Hematopoietic multipotent progenitor cell treated with erythropoietin and hydrocortisone succinate and interleukin-3 and kit ligand, for 8 days (in vitro differentiated cells): ENCODE measurements at regions not wholly inside any gene's neighbourhood (a gene's known extent, or its start where the extent isn't known, plus 50 kb on each side); places are given as distances from the start of the nearest gene placed in this dataset.

Source experiments
- DNase-seq: peaks from one replicate; pipeline ENCODE4 v3.0.0-alpha.2; 2015

DNA sequence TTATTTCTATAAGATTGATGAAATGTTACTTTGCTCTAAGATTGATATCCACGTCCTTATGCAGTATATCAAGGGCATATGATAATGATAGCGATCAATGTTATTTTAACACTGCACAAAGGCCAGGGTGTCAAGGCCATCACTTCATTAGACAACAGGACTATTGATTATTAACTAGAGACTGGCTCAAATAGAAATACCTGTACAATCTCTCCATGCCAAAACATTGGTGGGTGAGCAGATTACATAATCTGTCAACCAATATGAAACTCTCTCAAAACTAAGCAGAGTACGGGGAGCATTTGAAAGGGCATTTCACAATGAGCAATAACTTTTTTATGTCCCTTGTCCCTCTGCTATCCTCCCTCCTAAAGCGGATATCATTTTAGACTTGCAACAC lies 566.5 kb upstream of the PKN2 start:
- DNase-seq, result no peak

DNA sequence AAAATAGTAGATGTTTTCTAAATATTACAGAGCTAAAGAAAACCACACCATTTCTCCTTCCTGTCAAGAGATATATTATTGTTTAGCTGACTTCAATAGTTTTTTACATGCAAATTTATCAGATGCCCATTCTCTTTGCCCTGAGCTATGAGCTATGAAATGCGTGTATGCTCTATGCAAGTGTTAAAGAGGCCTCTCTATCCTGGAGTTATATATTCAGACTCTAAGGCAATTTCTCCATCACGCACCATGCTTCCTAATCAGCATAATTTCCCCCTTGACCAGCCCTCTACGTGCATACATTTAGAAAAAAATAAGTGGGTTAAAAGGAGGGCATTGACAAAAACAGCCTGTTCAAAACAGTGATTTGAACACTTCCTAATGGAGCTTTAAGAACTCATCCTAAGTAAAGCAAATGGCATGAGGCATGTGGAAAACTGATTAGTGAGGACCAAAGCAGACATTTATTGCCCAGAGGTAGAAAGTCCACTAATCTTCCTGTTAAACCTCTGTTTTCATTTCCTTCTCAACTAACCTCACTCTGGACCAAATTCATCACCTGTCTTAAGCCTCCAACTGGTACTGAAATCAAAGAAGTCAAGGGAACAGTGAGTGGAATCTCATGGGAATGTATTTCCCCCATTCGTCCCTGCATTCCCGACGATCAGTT lies 565.8 kb upstream of the PKN2 start:
- DNase-seq, result no peak

DNA sequence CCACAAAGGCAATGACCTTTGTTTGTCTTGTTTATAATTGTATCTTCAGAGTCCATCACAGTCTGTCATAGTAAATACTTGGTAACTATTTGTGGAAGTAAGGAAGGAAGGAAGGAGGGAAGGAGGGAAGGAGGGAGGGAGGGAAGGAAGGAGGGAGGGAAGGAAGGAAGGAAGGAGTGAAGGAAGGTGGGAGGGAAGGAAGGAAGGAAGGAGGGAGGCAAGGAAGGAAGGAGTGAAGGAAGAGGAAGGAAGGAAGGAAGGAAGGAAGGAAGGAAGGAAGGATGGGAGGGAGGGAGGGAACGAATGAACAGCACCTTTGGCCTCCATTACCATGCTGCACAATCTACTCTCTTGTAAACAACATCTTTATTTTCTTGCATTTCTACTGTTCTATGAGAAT lies 559.5 kb upstream of the PKN2 start:
- no peak for DNase-seq

DNA sequence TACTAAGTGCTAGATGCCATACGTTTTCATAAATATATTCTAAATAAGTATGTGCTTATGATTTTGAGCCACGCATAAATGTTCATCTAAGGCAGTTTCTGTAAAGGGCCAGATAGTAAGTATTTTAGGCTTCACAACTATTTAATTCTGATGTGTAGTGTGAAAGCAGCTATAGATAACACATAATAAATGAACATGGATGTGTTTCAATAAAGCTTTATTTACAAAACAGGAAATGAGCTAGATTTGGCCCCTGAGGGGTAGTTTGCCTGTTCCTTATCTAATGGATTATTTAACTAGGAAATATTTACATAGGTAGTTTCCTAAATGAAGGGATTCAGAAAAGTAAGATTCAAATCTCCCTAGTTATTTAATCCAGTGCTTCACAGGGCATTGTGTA lies 557.6 kb upstream of the PKN2 start:
- no peak for DNase-seq

DNA sequence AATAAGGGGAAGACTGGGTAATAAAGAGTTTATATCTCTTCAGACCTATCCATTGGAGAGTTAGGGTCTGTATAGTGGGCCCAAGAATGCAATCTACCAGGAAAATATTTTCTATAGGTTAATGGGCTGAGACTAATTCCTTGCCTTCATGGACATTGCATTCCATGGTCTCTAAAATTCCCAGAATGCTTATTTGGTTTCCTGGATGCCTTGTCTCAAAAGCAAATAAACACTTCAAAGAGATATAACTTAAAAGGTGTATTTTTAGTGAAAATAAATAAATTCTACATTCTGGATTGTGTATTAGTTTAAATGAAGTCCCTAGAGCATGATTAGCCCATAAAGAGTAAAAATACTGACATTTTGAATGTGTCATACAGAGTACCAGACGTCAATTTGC lies 550.1 kb upstream of the PKN2 start:
- DNase-seq, result no peak

DNA sequence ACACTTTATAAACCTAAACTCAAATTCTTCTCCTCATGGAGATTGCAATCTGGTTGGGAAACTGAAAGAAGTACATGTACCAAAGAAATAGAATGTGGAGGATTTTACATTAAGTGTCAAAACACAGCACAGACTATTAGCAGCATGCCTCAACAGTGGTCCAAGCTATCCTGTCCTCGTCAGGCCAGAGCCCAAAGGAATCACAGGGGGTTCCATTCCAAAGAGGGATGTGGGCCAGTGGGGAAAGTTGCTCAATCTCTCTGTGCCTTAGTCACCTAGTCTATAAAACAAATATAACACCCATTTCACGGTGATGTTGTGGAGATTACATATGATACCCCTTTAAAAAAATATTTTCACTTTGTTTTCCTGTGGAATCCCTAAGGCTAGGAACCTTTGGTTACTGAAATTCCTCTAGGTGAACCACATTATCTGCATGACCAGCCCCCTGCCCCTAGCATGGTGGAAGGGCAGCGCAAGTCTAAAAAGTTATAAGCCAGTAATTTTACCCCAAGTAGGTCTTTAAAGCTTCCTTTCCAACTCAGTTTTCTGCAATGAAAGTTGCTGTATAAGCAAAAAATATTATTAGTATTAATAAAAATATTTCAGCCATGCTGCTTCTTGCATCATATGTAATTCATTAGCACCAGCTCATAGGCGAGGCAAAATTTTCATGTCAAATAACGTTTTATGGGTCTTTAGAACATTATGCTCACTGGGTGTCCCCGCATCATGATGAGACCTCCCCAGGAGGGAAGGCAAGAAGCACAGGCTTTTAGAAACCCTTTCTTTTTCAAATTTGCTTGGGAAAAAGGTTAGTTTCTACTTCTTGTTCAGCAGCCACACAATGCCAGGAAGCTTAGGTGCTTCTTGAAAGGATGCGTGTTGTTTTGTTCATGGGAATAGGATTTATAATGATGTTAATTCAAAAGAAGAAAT lies 548.8 kb upstream of the PKN2 start:
- no peak for DNase-seq

DNA sequence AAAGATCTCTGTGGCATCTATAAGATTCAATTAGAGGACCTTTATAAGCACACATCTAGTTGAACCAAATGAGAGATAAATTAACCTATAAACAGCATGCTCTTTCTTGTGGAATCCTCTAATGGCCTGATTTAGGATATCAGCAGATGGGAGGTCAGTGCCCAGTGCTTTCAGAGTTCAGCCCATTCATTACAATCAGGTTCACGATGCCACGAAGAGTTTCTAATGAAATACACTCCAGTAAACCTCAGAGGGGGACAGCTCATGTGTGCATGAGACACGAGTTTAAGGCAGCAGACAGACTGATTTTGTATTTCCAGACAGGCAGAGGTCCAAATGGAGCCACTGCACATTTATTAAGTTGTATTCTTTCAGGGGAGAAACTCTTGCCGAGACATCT lies 544.4 kb upstream of the PKN2 start:
- no peak for DNase-seq

DNA sequence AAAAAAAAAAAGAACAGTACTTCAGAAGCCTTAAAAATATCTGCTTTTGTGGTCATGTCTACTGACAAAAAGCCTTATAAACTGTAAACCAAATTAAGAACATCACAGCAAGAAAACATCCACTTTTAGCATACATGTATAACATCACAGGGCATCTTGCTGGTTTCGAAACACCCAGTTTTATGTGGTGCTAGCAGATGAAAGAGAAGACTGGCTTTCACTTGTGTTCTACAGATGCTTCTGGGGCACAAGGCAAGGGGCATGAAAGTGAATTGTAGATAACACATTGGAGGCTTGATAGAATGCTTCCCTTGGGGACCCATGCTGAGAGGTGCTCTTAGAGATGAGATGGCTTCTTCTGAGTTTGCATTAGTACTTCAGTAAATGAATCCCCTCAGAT lies 543.7 kb upstream of the PKN2 start:
- no peak for DNase-seq

DNA sequence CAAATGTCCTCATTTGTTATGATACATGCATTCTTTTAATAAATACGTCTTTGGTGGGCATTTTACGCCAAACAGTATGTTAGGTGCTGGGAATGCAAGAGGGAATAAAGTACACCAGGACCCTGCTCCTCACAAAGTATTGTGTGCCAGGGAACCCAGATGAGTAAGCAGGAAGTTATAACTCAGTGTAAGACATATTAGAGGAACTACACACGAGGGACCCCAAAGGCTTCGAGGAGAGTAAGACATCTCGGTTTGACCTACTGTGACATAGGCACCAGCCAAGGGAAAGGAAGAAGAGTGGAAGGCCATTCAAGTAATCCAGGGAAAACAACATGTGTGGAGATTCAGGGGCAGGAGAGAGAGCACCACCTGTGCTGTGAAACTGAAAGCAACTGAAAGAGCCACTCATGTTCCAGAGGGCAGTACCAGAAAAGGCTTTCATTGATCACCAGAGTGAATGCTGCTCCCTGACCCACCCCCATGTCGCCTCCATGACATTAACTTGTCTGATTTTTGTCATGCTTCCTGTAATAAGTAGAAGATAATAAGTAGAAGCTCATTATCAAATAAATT lies 542.5 kb upstream of the PKN2 start:
- DNase-seq, result no peak

DNA sequence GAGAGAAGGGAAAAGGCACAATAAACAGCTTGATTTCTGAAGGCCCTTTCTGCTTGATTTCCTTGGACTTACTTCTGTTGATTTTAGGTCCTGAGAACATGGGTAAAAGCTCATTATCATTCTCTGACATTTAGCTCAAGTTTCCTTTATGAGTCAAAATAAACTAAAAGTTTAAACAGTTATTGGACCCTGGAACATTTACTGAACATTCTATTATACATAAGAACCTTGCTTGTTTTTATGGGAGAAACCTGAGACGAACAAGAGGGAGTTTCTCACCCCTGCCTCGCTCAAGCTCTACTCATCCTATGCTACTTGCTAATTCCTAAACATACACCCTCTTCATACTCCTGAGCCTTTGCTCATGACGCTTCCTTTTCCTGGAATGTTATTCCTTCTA lies 538.3 kb upstream of the PKN2 start:
- no peak for DNase-seq

DNA sequence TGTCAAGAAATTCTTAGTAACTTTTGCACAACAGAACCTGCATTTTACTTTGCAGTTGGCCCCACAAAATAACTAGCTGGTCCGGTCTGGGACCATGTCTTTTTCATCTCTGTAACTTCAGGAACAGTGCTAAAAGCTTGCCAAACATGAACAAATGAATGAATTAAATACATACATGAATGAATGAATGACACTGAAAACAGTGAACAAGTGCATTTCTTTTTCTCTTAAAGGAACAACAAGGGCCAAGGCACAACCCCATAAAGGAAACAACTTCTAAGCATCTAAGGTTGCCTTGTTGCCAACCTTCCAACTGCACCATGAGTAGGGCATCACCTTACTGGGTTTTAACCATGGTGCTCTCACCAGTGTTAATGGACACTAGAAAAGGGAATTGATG lies 534.4 kb upstream of the PKN2 start:
- DNase-seq, result no peak

DNA sequence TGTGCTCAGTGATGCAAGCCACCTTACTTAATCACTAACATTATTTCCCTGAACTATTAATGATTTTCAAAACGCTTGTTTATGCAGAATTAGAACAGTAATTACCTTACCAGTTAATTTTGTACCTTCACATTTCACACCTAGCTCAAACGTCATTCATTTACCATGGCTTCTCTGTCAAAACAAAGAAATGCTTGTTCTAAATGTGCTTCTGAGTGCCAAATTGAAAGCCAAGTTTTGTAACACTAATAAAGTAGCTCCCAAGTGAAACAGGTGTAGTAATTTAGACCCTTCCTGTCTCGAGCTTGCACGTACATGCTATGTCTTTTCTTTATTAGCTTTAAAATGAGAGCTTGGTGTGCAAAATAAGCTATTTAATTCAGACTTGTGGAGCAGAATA lies 533.7 kb upstream of the PKN2 start:
- DNase-seq, result no peak

DNA sequence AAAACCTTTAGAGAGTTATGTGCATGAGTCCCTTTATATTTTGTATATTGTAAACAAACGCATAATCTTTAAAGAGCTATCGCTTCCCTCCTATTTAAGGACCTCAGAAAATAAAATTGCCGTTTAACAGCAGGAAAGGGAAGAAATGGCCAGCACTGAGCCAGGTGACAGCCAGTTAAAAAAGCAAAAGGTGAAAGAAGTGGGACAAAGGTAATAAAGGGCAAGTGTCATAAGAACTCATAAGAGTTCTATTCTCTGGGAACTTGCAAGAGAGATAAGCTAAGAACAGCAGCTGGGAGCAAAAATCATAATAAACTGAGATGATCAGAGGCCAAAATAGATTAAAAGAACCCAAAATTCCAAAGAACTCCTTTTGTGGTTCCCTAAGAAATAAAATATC lies 520.9 kb upstream of the PKN2 start:
- no peak for DNase-seq

DNA sequence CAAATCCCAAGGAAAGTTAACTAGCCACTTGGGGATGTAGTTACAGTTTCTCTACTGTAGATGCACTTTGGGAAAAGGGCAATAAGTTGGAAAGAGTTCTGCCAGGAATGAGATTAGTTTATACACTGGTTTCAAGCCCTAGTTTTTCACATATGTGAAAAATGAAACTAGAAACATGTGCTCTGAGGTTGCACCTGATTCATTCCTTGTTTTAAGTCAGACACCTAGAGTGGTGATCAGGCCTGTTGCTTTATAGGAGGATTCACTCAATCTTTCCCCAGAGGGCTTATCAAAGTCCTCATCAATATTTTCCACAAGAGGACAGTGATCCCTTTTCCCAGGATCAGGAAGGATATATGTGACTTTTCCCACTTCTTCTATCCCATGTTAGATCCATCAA lies 515.9 kb upstream of the PKN2 start:
- no peak for DNase-seq

DNA sequence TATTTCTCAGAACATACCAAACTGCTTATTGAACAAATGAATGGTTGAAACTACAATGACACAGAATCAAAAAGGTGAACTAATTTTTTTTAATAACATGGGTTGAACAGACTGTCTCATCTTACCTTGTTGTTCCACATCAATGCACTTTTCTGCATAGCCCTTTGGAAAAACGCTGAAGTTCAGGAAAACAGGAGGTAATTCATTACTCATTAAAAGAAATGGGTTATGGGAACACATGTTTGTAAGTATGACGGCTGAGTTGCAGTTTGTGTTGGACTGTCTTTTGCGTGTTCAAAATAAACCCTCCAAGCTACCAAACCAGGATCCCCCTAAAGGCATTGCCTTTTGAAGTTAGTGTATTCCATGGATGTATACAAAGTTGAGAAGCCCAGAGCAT lies 514.9 kb upstream of the PKN2 start:
- no peak for DNase-seq

DNA sequence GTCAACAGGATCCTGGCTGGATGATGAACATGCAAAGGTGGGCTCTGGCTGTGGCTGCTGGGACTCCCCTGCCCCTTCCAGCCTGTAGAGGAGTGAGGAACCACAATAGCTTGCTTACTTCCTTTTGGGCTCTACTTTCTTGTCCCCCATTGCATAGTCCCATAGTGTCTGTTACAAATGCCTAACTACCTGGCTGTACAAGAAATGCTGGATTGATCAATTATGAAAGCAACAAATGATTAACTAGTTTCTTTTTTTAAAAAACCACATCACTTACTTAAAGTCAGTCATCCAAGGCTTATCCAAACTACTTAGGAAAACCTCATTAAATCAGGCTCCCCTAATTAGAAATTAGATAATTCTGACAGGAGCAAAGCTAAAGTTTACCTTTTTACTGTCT lies 514.1 kb upstream of the PKN2 start:
- no peak for DNase-seq

DNA sequence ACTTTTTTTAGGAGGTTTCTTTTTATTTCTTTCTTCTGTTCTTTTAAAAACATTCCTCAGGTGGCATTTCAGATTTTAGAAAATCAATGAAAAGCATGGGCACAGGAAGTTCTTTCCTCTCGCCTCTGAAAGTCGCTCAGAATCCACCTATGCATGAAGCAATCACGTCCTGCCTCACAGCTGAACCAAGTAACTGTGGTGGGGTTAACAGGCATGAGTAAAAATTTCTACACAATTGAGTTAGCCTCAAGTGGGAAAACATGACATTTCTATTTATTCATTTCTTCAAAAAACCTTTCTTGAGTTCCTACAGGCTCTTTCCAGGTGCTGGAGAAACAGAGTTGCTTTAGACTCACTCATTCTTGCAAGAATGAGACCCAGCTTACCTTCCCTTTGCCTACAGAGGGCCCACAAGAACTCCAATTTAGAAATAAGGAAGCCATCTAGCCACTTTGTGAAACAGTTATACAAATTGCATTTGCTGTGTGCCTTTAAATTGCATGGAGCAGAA lies 508.9 kb upstream of the PKN2 start:
- no peak for DNase-seq

DNA sequence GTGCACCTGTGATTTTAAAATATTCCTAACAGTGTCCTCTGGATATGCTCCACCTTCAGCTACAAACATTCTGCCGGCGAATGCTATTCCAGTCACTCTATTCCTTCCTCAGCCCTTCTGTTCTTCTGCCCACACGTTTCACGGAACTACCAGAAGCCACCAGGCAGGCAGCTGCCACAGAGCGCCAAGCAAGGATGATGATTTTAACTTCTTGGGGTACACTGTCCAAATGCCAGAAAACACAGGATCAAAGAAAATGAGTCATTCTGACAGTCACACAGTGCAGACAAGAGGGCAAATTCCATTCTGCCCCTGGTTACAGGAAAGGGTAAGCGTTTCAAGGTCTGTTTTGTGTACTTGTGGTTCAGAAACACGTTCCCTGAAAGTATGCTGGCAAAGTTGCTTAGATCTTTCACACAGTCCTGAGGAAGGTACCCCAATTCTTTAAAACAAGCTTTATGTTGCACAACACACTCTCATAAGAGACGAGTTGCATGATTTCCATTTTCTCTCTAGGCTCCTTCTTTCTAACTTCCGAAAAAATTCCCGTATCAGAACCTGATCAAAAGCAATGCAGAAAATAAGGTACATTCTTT lies 508.3 kb upstream of the PKN2 start:
- no peak for DNase-seq

DNA sequence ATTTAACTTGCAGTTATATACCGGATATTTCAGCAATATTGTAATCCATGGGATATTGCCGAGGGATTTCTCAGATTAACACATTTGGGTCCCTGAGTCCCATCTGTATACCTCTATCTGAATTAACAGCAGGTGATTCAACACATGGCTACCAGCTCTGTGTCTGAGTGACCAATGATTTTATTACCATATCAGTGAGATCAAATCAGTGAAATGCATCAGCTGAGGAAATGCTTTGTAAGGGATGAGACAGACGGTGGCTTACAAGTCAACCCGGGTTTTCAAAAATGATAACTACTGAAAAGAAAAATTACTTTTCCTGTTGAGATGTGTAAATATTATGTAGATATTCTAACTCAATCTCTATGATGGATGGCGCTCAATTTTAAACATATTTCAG lies 504.1 kb upstream of the PKN2 start:
- no peak for DNase-seq

DNA sequence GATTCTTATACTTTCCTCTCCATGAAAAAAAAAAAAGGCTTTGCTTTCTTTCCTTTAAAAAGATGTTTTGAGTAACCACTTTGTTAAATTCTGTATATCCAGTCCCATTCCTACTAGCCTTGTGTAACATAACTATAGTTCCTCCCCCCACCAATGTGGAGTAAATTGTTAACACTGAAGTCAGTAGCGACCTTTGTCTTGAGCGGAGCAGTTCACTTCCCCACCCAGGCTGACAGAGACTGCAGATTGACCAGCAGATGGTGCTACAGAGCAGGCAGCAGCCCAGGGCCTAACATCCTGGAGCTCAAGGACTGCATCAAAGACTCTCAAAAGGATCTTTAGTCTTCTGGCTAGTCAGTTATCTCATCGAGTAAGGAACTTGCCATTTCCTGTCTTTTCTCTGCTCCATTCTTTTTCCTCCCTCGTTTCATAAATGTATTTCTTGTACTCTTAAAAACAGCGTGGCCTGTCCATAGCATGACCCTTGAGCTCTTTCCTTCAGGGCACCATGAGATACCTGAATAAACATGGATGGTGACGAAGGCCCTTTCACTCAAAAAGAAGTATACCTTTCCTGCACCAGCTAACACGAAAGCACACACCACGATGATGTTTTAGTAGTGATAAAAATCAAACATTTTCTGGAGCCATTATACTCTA lies 503.5 kb upstream of the PKN2 start:
- peak; percentile 59 for DNase-seq

DNA sequence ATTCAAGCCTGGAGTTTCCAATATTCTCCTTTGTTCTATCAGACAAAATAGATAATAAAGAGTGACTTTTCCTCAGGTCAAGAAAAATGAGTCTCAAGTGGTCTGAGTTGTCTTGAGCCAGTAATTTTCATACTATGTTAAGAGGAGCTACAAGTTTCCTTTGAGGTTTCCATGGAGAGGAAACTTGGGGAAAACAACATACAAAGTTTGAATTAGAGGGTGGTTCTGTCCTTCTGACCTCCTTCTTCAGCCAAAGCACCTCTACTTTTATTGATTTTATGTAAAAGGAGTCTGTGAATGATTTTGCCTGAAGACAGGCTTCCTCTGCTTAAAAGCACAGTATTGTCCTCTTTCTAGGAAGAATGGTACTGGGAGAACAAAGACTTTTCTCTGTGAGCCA lies 497.2 kb upstream of the PKN2 start:
- DNase-seq, result no peak

DNA sequence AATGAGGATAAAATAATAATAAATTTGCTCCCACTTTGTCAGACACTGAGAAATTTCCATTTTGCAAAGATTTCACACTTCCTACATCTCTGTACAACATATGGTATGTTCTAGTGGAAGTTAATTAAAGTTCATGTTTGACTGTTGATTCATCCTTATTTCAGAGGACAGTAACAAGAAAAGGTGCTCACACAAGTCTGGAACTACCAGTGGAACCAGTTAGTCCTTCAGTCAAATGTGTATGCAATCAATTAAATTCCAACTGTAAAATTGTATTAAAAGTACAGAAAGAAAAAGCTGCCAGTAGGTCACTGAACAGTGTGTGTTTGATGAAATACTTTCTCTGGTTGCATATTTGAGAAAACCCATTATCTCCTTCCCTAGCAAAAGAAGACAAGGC lies 496.0 kb upstream of the PKN2 start:
- DNase-seq, result no peak

DNA sequence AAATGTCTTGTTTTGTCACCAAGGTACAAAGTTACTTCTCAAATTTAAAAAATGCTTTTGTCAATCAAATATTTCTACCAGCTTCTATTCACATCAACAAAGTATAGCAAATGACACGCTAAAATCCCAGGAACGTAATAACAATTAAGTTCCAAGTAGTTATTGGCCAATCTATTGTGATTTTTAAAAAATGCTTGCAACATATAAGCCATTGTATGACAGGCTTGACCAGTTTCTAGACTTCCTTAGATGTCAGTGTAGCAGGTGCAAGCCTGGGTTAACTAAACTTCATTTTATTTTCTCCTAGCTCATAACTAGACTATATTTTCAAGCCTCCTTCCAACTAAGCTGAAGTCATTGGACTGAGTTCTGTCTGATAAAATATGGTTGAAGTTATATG lies 494.5 kb upstream of the PKN2 start:
- DNase-seq, result no peak
